ENCODE measurements at regions not wholly inside any gene's neighbourhood (a gene's known extent, or its start where the extent isn't known, plus 50 kb on each side); places are given as distances from the start of the nearest gene placed in this dataset.

DNA sequence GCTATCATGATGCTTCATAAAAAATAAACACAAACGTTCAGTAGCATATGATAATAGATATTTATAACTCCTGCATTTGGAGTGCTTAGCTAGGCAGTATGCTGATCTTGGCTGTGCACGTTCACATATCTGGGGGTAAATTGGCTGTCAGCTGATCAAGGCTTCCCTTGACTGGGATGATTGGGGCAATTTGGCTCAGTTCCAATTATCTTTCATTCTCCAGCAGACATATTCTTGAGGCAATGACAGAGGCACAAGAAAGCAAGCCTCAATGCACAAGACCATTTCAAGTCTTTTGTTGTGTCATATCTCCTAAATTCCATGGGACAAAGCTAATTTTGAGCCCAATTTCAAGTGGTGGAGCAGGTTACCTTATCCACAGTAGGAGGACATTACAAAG, 142.0 kb downstream of the DLEU7 start:
- H3K36me3 ChIP-seq (ENCODE audit: low read depth): no peaks in the 10 kb centered on the region
- H3K4me2 ChIP-seq: no peak overlapping the region
- H3K27ac ChIP-seq: no peak overlapping the region
- no peaks in the 10 kb centered on the region for H3K27me3 ChIP-seq (ENCODE audit: insufficient read depth, low read depth)
- POLR2A ChIA-PET (ENCODE audit: unreplicated experiment): no interaction called here
- no peaks in the 10 kb centered on the region for H3F3A ChIP-seq (ENCODE audit: insufficient read depth, low read depth)
- CTCF ChIA-PET: no interaction called here
- DNase-seq: no peak
- H3K4me3 ChIP-seq: no peak overlapping the region
- H2AFZ ChIP-seq: no peak overlapping the region
- H3K79me2 ChIP-seq (ENCODE audit: low read depth): no peaks in the 10 kb centered on the region
- H4K20me1 ChIP-seq (ENCODE audit: insufficient read depth): no peaks in the 10 kb centered on the region
- no peaks in the 10 kb centered on the region for H3K9me3 ChIP-seq (ENCODE audit: insufficient read depth, low read depth)
- intact Hi-C loops (cut with micrococcal nuclease; ENCODE audit: unreplicated experiment): no loop called here
- TF ChIP-seq EZH2 (IDR thresholded peaks at IDR 0.05; ENCODE audit: low read depth): no peak
- TF ChIP-seq, protein P1, sequence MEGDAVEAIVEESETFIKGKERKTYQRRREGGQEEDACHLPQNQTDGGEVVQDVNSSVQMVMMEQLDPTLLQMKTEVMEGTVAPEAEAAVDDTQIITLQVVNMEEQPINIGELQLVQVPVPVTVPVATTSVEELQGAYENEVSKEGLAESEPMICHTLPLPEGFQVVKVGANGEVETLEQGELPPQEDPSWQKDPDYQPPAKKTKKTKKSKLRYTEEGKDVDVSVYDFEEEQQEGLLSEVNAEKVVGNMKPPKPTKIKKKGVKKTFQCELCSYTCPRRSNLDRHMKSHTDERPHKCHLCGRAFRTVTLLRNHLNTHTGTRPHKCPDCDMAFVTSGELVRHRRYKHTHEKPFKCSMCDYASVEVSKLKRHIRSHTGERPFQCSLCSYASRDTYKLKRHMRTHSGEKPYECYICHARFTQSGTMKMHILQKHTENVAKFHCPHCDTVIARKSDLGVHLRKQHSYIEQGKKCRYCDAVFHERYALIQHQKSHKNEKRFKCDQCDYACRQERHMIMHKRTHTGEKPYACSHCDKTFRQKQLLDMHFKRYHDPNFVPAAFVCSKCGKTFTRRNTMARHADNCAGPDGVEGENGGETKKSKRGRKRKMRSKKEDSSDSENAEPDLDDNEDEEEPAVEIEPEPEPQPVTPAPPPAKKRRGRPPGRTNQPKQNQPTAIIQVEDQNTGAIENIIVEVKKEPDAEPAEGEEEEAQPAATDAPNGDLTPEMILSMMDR (conservative IDR thresholded peaks at IDR 0.05): no peak
- peaks cover 5% of the 10 kb centered on the region; the same call in 1 of the 2 replicates for H3K4me1 ChIP-seq (replicated peaks; ENCODE audit: insufficient read depth)
- no peaks in the 10 kb centered on the region for H3K9me2 ChIP-seq (ENCODE audit: insufficient read depth)
- BruUV-seq (replicated peaks): no TSS peak

DNA sequence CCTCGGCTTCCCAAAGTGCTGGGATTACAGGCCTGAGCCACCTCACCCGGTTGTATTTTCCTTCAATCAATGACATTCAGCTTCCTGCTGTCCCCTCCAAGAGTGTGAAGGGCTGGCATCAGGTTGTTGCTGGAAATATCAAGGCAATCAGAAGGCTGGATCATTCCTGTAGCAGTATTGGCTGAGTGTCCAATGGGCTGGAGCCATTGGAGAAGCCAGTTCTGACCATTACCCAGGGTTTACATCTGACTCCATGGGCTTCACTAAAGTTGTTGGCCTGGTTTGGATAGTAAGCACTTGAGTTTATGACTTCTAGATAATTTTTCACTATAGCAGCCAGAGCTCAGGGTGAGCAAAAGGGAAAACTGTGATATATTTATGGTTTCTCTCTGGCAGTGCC, 137.0 kb downstream of the DLEU7 start:
- H3K9me2 ChIP-seq (ENCODE audit: insufficient read depth): no peaks in the 10 kb centered on the region; the same call in 1 of the 2 replicates
- H3K4me3 ChIP-seq: no peak overlapping the region
- H3K79me2 ChIP-seq (ENCODE audit: low read depth): no peaks in the 10 kb centered on the region
- H3K27ac ChIP-seq: no peak overlapping the region
- no peaks in the 10 kb centered on the region for H3K9me3 ChIP-seq (ENCODE audit: insufficient read depth, low read depth)
- CTCF ChIA-PET: no interaction called here
- BruUV-seq (replicated peaks): no TSS peak
- POLR2A ChIA-PET (ENCODE audit: unreplicated experiment): no interaction called here
- intact Hi-C loops (cut with micrococcal nuclease; ENCODE audit: unreplicated experiment): no loop called here
- TF ChIP-seq, protein P1 (conservative IDR thresholded peaks at IDR 0.05): no peak
- no peak for TF ChIP-seq EZH2 (IDR thresholded peaks at IDR 0.05; ENCODE audit: low read depth)
- no peaks in the 10 kb centered on the region for H3K36me3 ChIP-seq (ENCODE audit: low read depth)
- no peak overlapping the region for H3K4me2 ChIP-seq
- H3F3A ChIP-seq (ENCODE audit: insufficient read depth, low read depth): no peaks in the 10 kb centered on the region
- no peaks in the 10 kb centered on the region for H3K4me1 ChIP-seq (replicated peaks; ENCODE audit: insufficient read depth)
- no peak overlapping the region for H2AFZ ChIP-seq
- no peaks in the 10 kb centered on the region for H4K20me1 ChIP-seq (ENCODE audit: insufficient read depth)
- no peaks in the 10 kb centered on the region for H3K27me3 ChIP-seq (ENCODE audit: insufficient read depth, low read depth)
- no peak for DNase-seq

DNA sequence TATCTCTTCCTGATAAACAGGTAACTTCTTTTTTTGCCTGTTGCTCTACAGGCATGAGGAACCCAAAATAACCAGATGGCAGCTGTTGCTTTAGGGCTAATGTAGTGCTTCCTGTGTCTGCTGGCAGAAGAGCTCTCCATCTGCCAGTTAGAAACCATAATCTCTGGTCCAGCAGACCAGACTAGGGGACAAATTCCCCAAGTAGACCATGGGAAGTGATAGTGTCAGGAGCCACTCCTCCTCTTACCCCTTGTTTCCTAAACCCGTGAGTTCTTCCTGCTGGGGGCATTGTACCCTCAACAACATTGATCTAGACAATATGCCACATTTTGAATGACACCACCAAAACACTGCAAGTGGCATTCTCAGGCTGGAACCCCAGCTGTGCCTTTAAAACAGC, 135.9 kb downstream of the DLEU7 start:
- H3K9me2 ChIP-seq (ENCODE audit: insufficient read depth): no peaks in the 10 kb centered on the region; the same call in 1 of the 2 replicates
- ChIA-PET POLR2A (ENCODE audit: unreplicated experiment) (no interaction called here), CTCF (no interaction called here)

More for the DNA sequence above, 135.9 kb downstream of the DLEU7 start:
- intact Hi-C loops (cut with micrococcal nuclease; ENCODE audit: unreplicated experiment): no loop called here
- H3K4me2 ChIP-seq: no peak overlapping the region
- TF ChIP-seq, protein P1 (conservative IDR thresholded peaks at IDR 0.05): no peak
- H3K4me3 ChIP-seq: no peak overlapping the region
- H3K4me1 ChIP-seq (replicated peaks; ENCODE audit: insufficient read depth): no peaks in the 10 kb centered on the region
- no peak for DNase-seq
- H4K20me1 ChIP-seq (ENCODE audit: insufficient read depth): no peaks in the 10 kb centered on the region
- no peak overlapping the region for H3K27ac ChIP-seq
- no peaks in the 10 kb centered on the region for H3K36me3 ChIP-seq (ENCODE audit: low read depth)
- no peaks in the 10 kb centered on the region for H3K79me2 ChIP-seq (ENCODE audit: low read depth)
- no peaks in the 10 kb centered on the region for H3K9me3 ChIP-seq (ENCODE audit: insufficient read depth, low read depth)
- H3K27me3 ChIP-seq (ENCODE audit: insufficient read depth, low read depth): no peaks in the 10 kb centered on the region
- H2AFZ ChIP-seq: no peak overlapping the region
- no TSS peak for BruUV-seq (replicated peaks)
- no peaks in the 10 kb centered on the region for H3F3A ChIP-seq (ENCODE audit: insufficient read depth, low read depth)

All from PC-9 (cell line).